HCT116 (cell line): ENCODE measurements at regions not wholly inside any gene's neighbourhood (a gene's known extent, or its start where the extent isn't known, plus 50 kb on each side); places are given as distances from the start of the nearest gene placed in this dataset.

Source experiments
- ATAC-seq: fragments of 200-7000 bp; cut with Tn5 transposase; 2 replicates; pipeline ENCODE4 v1.9.1; 2020; ENCODE audit warnings: mild to moderate bottlenecking, moderate library complexity
- BruUV-seq: library from RNA; stranded (reverse); fragments of 400-500 nt; replicated peaks from 2 replicates; lab custom pipeline; 2021; lab: Mats Ljungman, UMichigan
- CTCF ChIA-PET: fragments of 300-600 bp; sonication (Branson Sonifier 250); formaldehyde crosslinking; loops from one replicate; lab custom pipeline; 2021; ENCODE audit warnings: antibody characterized with exemption; lab: Charles Lee
- POLR2A ChIA-PET: fragments of 300-600, 350-600 bp; sonication (Branson Sonifier 250); formaldehyde crosslinking; loops from one replicate; lab custom pipeline; 2021; ENCODE audit warnings: antibody characterized with exemption; lab: Charles Lee
- RAD21 ChIA-PET, 2 experiments: fragments of 300-600 bp; sonication (Branson Sonifier 250); formaldehyde crosslinking; loops; one replicate each; lab custom pipeline; 2023; ENCODE audit warnings: low total read pairs in 2 of 2; ENCODE audit not compliant: uncharacterized antibody in 2 of 2, unreplicated experiment in 2 of 2, low non-redundant PET in 1 of 2; lab: Charles Lee
- DNase-seq: peaks from one replicate; pipeline ENCODE4 v3.0.0-alpha.2; 2010; ENCODE audit warnings: low read depth, low spot score
- H2AFZ ChIP-seq: fragments of 200-600 bp; shearing (Covaris generic), sonication (generic); 2 replicates; pipeline ENCODE4 v1.6.1; 2017; ENCODE audit warnings: low read depth, mixed run types, mixed read lengths, antibody characterized with exemption, low read length; ENCODE audit not compliant: poor library complexity, severe bottlenecking
- H3K27ac ChIP-seq: 2 replicates; pipeline ENCODE4 v1.5.1; 2012; ENCODE audit warnings: low read depth, low read length
- H3K27me3 ChIP-seq: fragments of 200-600 bp; sonication (generic); 2 replicates; pipeline ENCODE4 v1.6.1; 2016; ENCODE audit warnings: mixed run types, low read length, mixed read lengths; ENCODE audit not compliant: insufficient read depth
- H3K36me3 ChIP-seq, 2 experiments: fragments of 200-500 bp in 1 of 2; fragments of 200-600 bp in 1 of 2; sonication (Bioruptor generic) in 1 of 2; sonication (generic) in 1 of 2; 2 replicates each; pipeline versions ENCODE4 v1.5.1 to v1.6.1; 2014 to 2016; ENCODE audit warnings: low read length in 2 of 2, inconsistent platforms in 1 of 2, mixed read lengths in 1 of 2, mixed run types in 1 of 2; ENCODE audit not compliant: insufficient read depth in 2 of 2, control insufficient read depth in 1 of 2
- H3K4me1 ChIP-seq, 2 experiments: fragments of 200-600 bp in 1 of 2; sonication (generic) in 1 of 2; 2 replicates each; pipeline versions ENCODE4 v1.5.1 to v1.6.1; 2012 to 2017; ENCODE audit warnings: low read length in 2 of 2, inconsistent platforms in 1 of 2, mild to moderate bottlenecking in 1 of 2, mixed read lengths in 1 of 2, mixed run types in 1 of 2, moderate library complexity in 1 of 2; ENCODE audit not compliant: insufficient read depth in 2 of 2, control insufficient read depth in 1 of 2
- H3K4me2 ChIP-seq: fragments of 200-600 bp; sonication (generic); 2 replicates; pipeline ENCODE4 v1.6.1; 2017; ENCODE audit warnings: mixed run types, low read length, mixed read lengths
- H3K4me3 ChIP-seq, 2 experiments: fragments of 200-600 bp in 1 of 2; sonication (generic) in 1 of 2; replicated peaks in 1 of 2; 2 replicates each; pipeline ENCODE4 v1.5.1; 2011 to 2016; ENCODE audit warnings: low read length in 2 of 2, control low read depth in 1 of 2, low read depth in 1 of 2, mild to moderate bottlenecking in 1 of 2, mixed read lengths in 1 of 2, mixed run types in 1 of 2
- H3K79me2 ChIP-seq: fragments of 200-600 bp; sonication (generic); 2 replicates; pipeline ENCODE4 v1.6.1; 2017; ENCODE audit warnings: mild to moderate bottlenecking, mixed run types, low read length, moderate library complexity, mixed read lengths; ENCODE audit not compliant: insufficient read depth
- H3K9ac ChIP-seq: fragments of 200-600 bp; sonication (generic); 2 replicates; pipeline ENCODE4 v1.6.1; 2016; ENCODE audit warnings: low read length, mixed read lengths
- H3K9me2 ChIP-seq: fragments of 200-600 bp; sonication (generic), shearing (Covaris generic); 2 replicates; pipeline ENCODE4 v1.6.1; 2017; ENCODE audit warnings: mixed run types, mild to moderate bottlenecking, moderate library complexity; ENCODE audit not compliant: insufficient read depth
- H3K9me3 ChIP-seq, 2 experiments: fragments of 200-500 bp in 1 of 2; fragments of 200-600 bp in 1 of 2; sonication (Bioruptor generic) in 1 of 2; sonication (generic) in 1 of 2; 2 replicates each; pipeline ENCODE4 v1.6.1; 2014 to 2017; ENCODE audit warnings: low read length in 2 of 2, mixed read lengths in 2 of 2, inconsistent platforms in 1 of 2, low read depth in 1 of 2, mild to moderate bottlenecking in 1 of 2, mixed run types in 1 of 2, moderate library complexity in 1 of 2; ENCODE audit not compliant: control insufficient read depth in 1 of 2, insufficient read depth in 1 of 2
- H4K20me1 ChIP-seq: fragments of 200-600 bp; sonication (generic), shearing (Covaris generic); 2 replicates; pipeline ENCODE4 v1.6.1; 2017; ENCODE audit warnings: mixed run types, mild to moderate bottlenecking, moderate library complexity; ENCODE audit not compliant: insufficient read depth
- ATF3 ChIP-seq: IDR thresholded peaks from 2 replicates; pipeline ENCODE4 v1.6.1; 2012
- CBX3 ChIP-seq: IDR thresholded peaks from 2 replicates; pipeline ENCODE4 v1.6.1; 2012; ENCODE audit warnings: low read depth
- CEBPB ChIP-seq: IDR thresholded peaks from 2 replicates; pipeline ENCODE4 v1.6.1; 2012; ENCODE audit warnings: low read depth
- CTCF ChIP-seq, 3 experiments: fragments of 200-600 bp in 1 of 3; sonication (generic) in 1 of 3; IDR thresholded peaks in 2 of 3; conservative IDR thresholded peaks in 1 of 3; 2 replicates each; pipeline ENCODE4 v1.5.1; 2012 to 2017; ENCODE audit warnings: low read depth in 2 of 3, low read length in 2 of 3, antibody characterized with exemption in 1 of 3, borderline replicate concordance in 1 of 3, control low read depth in 1 of 3, mild to moderate bottlenecking in 1 of 3, mixed read lengths in 1 of 3, mixed run types in 1 of 3, moderate library complexity in 1 of 3; ENCODE audit not compliant: insufficient read depth in 1 of 3
- EGR1 ChIP-seq: IDR thresholded peaks from 2 replicates; pipeline ENCODE4 v1.6.1; 2012; ENCODE audit warnings: low read depth
- ELF1 ChIP-seq: IDR thresholded peaks from 2 replicates; pipeline ENCODE4 v1.6.1; 2012; ENCODE audit warnings: low read depth, borderline replicate concordance
- EZH2 ChIP-seq: fragments of 200-600 bp; sonication (generic); IDR thresholded peaks from 2 replicates; pipeline ENCODE4 v1.6.1; 2017; ENCODE audit warnings: antibody characterized with exemption, mixed run types
- EZH2phosphoT487 ChIP-seq: fragments of 200-600 bp; IDR thresholded peaks from 2 replicates; pipeline ENCODE4 v1.6.1; 2018; ENCODE audit warnings: antibody characterized with exemption, borderline replicate concordance
- FOSL1 ChIP-seq: IDR thresholded peaks from 2 replicates; pipeline ENCODE4 v1.6.1; 2012; ENCODE audit warnings: low read depth
- MAX ChIP-seq: IDR thresholded peaks from 2 replicates; pipeline ENCODE4 v1.6.1; 2012
- POLR2A ChIP-seq: IDR thresholded peaks from 2 replicates; pipeline ENCODE4 v1.7.0; 2011; ENCODE audit warnings: borderline replicate concordance; ENCODE audit not compliant: insufficient read depth, insufficient read length; ENCODE audit errors: extremely low read depth
- POLR2AphosphoS5 ChIP-seq: IDR thresholded peaks from 2 replicates; pipeline ENCODE4 v1.6.1; 2011; ENCODE audit warnings: mild to moderate bottlenecking, low read depth, low read length, moderate library complexity
- RAD21 ChIP-seq: IDR thresholded peaks from 2 replicates; pipeline ENCODE4 v1.6.1; 2012; ENCODE audit warnings: low read depth, mild to moderate bottlenecking
- REST ChIP-seq: IDR thresholded peaks from 2 replicates; pipeline ENCODE4 v1.6.1; 2012; ENCODE audit warnings: low read depth
- SP1 ChIP-seq: IDR thresholded peaks from 2 replicates; pipeline ENCODE4 v1.6.1; 2012; ENCODE audit warnings: low read depth
- TCF7L2 ChIP-seq: IDR thresholded peaks from 2 replicates; pipeline ENCODE4 v1.7.0; 2011; ENCODE audit warnings: borderline replicate concordance, inconsistent platforms; ENCODE audit not compliant: insufficient read depth, insufficient read length; ENCODE audit errors: extremely low read depth
- ZBTB33 ChIP-seq: IDR thresholded peaks from 2 replicates; pipeline ENCODE4 v1.6.1; 2011; ENCODE audit warnings: mild to moderate bottlenecking, low read length, moderate library complexity; ENCODE audit not compliant: insufficient replicate concordance; ENCODE audit errors: extremely low read depth
- ZFX ChIP-seq: fragments of 450-650 bp; IDR thresholded peaks from 2 replicates; pipeline ENCODE4 v1.6.1; 2017
- ZNF274 ChIP-seq: fragments of 200-500 bp; sonication (Bioruptor generic); IDR thresholded peaks from 2 replicates; pipeline ENCODE4 v1.6.1; 2014; ENCODE audit warnings: mild to moderate bottlenecking, low read depth, low read length, inconsistent platforms
- intact Hi-C: fragments of 100-400 bp; cut with micrococcal nuclease; formaldehyde crosslinking; loops from 2 replicates; pipeline ENCODE4 v1.10.0; 2022

DNA sequence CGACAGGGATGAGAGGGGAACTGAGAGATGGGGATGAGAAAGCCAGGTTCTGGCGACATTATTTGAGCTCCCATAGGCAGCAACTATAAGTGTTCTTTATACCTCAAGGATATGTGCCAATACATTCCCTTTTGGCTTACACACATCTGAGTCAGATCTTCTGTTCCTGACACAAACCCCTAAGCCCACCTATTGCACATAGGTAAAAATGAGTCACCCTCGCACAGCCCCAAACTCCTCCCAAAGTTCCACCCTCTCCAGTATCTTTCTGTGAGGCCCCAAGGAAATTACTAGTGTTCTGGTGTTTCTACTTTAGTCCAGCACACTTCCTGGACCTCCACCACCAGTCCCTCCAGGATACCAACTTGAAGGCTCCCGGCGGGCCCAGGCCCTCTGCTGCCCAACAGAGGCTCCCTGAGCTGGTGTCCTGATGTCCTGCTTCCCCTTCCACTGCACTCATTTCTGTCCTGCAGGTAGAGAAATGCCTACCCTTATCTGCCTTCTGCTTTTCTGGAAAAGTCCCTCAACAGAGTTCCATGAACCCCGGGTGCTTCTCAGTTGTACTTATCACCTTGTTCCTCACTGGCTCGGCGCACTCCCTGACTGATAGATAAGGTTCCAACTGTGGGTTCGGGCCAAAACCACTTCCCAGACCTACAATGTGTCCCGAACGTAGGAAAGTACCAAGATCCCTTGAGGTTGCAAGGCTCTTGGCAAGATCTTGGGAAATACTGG is 125.5 kb downstream of the EN1 start:
- Histone ChIP-seq H3K4me3 (no peak overlapping the region), H3K9me3 (no peaks in the 10 kb centered on the region), H3K27me3 (0 out of 2 replicates have a peak, but pooled peaks cover 14% of the 10 kb centered on the region), H3K36me3 (no peaks in the 10 kb centered on the region), H3K79me2 (no peaks in the 10 kb centered on the region), H3K9me2 (no peaks in the 10 kb centered on the region), H4K20me1 (no peaks in the 10 kb centered on the region)
- RAD21 ChIA-PET, result no interaction called here
- ATAC-seq (no peak), DNase-seq (no peak)
- BruUV-seq, result no TSS peak
- no peak for TF ChIP-seq ATF3
- no peak for TF ChIP-seq CEBPB
- no peak for TF ChIP-seq EZH2phosphoT487
- no peak for TF ChIP-seq FOSL1
- no peak for TF ChIP-seq RAD21
- TF ChIP-seq SP1, result no peak
- no peak for TF ChIP-seq POLR2AphosphoS5
- TF ChIP-seq EZH2, result no peak
- TF ChIP-seq TCF7L2, result no peak
- TF ChIP-seq CBX3, result no peak
- no peak for TF ChIP-seq ZBTB33
- TF ChIP-seq POLR2A, result no peak
- no peak for TF ChIP-seq REST
- no peak for TF ChIP-seq ELF1
- TF ChIP-seq ZFX, result no peak
- no peak for TF ChIP-seq ZNF274
- no peak for TF ChIP-seq MAX
- no peak for TF ChIP-seq EGR1
- TF ChIP-seq CTCF (IDR thresholded peaks at IDR 0.05 in 2 of 3, conservative IDR thresholded peaks at IDR 0.05 in 1 of 3; ENCODE audit: borderline replicate concordance in 1 of 3, insufficient read depth in 1 of 3, low read depth in 2 of 3, low read length in 2 of 3), result no peak
- TF ChIP-seq, all 23 proteins: peak for 0
- Histone ChIP-seq H3K4me1 (no peaks in the 10 kb centered on the region), H2AFZ (no peak overlapping the region), H3K9ac (no peak overlapping the region), H3K27ac (no peak overlapping the region), H3K4me2 (no peak overlapping the region)
- intact Hi-C loops, result no loop called here
- CTCF ChIA-PET, result no interaction called here
- POLR2A ChIA-PET, result no interaction called here
